Upper lobe of left lung (tissue), 4 donors: ENCODE measurements at regions not wholly inside any gene's neighbourhood (a gene's known extent, or its start where the extent isn't known, plus 50 kb on each side); places are given as distances from the start of the nearest gene placed in this dataset.

Experiments used
- CTCF ChIP-seq, 6 experiments: fragments of 450-650 bp in 4 of 6; fragments of 200-600 bp in 2 of 6; sonication (generic) in 2 of 6; IDR thresholded peaks; one replicate each; pipeline ENCODE4 v1.5.1; 2016 to 2019; ENCODE audit warnings: antibody characterized with exemption in 6 of 6
- POLR2AphosphoS5 ChIP-seq, 2 donors: sonication (generic); formaldehyde crosslinking; IDR thresholded peaks; one replicate each; pipeline ENCODE4 v1.5.1; 2017; ENCODE audit warnings: antibody characterized with exemption in 2 of 2

- no peak for TF ChIP-seq CTCF (IDR thresholded peaks at IDR 0.05)
- TF ChIP-seq POLR2AphosphoS5 (IDR thresholded peaks at IDR 0.05): no peak
Observed at GRCh38 chr2:117645458-117645857, 169.0 kb upstream of the DDX18 start.
